NOMO-1 treated with dmso at 0.1 percent for 144 hours (cell line): ENCODE measurements at regions not wholly inside any gene's neighbourhood (a gene's known extent, or its start where the extent isn't known, plus 50 kb on each side); places are given as distances from the start of the nearest gene placed in this dataset.
A peak's percentile ranks its signal among the peaks of the same experiment; 100 is the strongest.
"Not testable (repeated sequence)": the region's sequence is repeated elsewhere in the genome, so short reads cannot be mapped to it uniquely, and the experiment has no call there.

ENCODE experiments used
- DNase-seq: peaks from one replicate; lab custom pipeline; 2025; ENCODE audit not compliant: unreplicated experiment; lab: John Stamatoyannopoulos, UW

DNA sequence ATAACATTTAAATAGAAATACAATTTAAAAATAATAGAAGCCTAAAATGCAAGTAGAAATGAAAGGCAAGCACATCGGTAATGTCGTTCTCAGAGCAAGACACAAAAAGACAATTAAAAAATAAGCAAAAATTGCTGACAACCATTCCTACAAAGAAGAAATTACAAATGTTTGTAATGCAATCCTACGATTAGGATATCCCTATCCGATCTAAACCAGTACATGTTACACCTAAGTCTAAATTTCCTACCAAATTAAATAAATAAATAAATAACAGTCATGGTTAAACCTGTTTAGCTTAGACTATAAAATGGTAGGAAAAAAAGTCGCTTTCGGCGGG, 90.0 kb downstream of the ANXA2R start:
- DNase-seq: no peak

GRCh38 chr5:42949348-42950115, 90.6 kb downstream of the ANXA2R start:
- DNase-seq: peak; percentile 88

GRCh38 chr5:42948961-42949347, 91.2 kb downstream of the ANXA2R start:
- no peak for DNase-seq

GRCh38 chr5:42944989-42945388, 95.1 kb downstream of the ANXA2R start:
- DNase-seq: no peak

GRCh38 chr5:42943931-42944631, 96.0 kb downstream of the ANXA2R start:
- no peak for DNase-seq

DNA sequence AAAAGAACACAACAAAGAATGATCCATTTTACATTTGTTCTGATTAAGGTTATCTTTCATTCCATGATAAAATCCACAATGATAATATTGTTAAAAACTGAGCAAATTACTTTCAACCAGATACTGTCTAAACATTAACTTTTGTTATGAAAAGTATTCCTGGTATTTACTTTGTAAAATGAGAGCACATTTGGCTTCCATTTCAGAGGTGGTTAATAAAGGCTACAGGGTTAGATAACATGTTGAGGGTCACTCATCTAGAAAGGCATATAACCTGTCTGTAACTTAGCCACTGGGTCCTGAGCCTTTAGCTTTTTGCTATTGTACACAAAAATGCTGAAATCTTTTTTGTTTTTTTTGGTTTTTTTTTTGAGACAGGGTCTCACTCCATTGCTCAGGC, 99.3 kb downstream of the ANXA2R start:
- no peak for DNase-seq

DNA sequence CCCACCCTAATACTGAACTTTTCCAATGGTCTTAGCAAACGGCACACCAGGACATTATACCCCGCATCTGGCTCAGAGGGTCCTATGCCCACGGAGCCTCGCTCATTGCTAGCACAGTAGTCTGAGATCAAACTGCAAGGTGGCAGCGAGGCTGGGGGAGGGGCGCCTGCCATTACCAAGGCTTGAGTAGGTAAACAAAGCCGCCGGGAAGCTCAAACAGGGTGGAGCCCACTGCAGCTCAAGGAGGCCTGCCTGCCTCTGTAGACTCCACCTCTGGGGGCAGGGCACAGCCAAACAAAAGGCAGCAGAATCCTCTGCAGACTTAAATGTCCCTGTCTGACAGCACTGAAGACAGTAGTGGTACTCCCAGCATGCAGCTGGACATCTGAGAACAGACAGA, 108.1 kb downstream of the ANXA2R start:
- not testable (repeated sequence) for DNase-seq

DNA sequence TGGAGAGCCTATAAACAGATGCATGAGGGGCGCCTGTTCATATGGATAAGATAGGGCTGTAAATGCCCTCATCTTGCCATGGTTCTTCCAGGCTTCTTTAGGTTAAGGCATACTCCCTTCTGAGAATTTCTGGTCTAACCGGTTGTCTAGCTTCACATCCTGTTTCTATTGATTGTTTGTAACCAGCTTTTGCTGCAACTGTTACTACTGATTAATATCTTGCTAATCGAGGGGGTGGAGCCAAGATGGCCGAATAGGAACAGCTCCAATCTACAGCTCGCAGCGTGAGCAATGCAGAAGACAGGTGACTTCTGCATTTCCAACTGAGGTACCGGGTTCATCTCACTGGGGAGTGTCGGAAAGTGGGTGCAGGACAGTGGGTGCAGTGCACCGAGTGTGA, 108.7 kb downstream of the ANXA2R start:
- not testable (repeated sequence) for DNase-seq

- no peak for DNase-seq
Measured at GRCh38 chr5:42930934-42931333, 109.2 kb downstream of the ANXA2R start.

- no peak for DNase-seq
Measured at GRCh38 chr5:42929871-42930270, 110.2 kb downstream of the ANXA2R start.

DNA sequence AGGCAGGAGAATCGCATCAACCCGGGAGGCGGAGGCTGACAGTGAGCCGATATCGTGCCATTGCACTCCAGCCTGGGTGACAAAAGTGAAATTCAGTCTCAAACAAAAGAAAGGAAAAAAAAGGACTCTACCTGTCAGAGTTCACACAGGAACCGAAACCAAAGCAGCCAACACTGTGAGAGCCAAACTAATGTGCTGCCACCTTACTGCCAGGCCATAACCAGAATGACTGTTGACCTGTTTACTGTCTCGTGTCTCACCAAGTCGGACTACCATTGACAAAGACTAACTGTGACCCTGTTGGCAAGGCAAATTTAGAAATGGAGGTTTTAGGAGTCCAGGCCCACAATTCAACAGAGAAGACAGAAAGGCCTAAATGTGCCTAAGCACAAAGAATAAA, 112.4 kb downstream of the ANXA2R start:
- no peak for DNase-seq

GRCh38 chr5:42924686-42925085, 113.0 kb upstream of the SELENOP start:
- DNase-seq: no peak

- DNase-seq: no peak
Measured at GRCh38 chr5:42924226-42924625, 112.5 kb upstream of the SELENOP start.

DNA sequence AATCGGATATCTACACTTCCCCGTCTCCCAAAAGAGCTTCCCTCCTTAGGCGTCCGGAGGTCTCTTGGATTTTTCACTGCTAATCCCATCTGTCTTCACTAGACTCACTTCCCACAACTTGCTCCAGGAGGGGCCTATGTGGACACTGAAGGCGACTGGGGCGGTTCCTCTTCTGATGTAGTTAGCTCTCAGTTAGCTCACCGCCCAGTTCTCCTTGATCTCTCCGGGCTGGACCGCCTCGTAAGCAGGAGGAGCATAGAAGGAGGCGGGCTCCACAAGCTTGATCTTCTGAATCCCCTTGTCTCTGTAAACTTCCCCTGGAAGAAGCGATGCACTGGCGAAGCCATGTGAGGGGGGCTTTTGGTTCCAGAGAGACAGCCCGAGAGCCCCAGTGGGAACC, 112.0 kb upstream of the SELENOP start:
- no peak for DNase-seq

DNA sequence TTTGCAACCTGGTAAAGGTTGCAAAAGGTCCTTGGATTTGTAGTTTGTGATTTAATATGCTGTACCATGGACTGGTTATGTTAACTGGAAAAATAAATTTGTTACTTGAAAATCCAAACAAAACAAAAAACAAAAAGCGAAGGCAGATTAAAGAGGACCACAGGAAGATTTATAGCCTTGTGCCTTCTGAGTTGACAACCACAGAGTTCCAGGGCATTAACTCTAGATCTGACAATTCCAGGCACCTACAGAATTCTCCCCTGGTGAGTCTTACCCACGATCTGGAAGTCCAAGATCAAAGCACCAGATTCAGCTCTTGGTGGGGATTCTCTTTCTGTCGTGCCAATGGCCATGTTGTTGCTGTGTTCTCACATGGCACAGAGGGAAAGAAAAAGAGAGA, 107.9 kb upstream of the SELENOP start:
- no peak for DNase-seq

- no peak for DNase-seq
Measured at GRCh38 chr5:42915306-42915866, 103.7 kb upstream of the SELENOP start.

DNA sequence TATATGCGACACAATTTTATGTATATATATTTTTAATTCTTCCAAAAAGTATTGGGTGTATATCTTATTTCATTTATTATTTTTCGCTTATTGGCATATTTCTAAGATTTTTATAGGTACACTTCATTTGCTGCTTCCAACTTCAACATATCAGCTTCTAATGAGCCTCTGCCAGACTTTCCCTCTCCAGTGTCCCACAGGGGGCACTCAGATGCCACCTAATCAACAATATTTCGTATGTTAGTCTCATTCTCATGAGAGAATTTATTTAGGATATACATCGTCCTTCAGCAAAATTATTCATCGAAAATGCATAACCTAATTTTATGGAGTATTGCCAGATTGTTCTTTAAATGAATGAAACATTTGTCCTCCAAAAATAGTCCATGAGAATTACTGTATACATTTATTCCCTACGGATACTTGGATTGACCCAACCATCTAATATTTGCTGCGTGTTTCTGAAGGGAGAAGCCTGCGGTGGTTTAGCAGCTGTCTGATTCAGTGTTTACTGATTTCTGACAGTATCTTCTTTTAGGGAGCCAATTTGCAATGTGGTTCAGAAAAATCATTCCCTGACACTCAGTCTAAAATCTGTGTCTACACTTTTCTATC, 100.6 kb upstream of the SELENOP start:
- peak; percentile 70 for DNase-seq

DNA sequence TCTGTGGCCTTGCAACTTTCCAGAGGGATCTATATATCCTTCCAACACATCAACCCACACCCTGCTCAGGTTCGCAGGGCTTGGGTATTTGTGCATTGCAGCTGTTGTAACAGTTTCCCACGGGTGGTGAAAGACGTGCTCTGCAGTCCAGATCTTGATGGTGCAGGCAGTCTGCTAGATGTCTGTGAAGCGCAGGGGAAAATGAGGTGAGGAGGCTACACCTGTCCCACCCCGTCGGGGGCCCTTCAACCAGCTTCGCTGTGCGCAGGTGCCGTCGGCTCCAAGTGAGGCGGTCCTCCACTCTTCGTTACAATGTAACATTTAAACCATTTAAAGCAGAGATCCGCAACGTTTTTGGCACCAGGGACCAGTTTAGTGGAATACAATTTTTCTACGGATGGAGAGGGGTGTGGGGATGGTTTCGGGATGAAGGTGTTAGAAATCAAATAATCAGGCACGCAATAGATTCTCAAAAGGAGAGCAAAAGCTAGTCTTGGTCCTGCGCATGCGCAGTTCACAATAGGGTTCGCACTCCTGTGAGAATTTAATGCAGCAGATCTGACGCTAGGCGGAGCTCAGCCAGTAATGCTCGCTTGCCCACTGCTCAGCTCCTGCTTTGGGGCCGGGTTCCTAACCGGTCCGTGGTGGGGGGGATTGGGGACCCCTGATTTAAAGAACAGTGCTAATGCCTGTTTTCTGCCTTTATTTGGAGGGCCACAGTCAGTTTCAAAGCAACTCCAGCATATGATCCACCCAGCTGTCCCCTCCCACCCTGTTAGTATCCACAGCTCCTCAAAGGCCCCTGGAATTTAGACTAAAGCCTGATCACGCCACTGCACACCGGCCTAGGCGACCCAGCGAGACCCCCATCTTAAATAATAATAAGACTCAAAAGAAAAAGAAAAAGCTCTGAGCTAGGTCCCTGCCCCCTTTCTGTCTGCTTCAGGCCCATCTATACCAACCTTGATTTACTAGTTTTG, 97.1 kb upstream of the SELENOP start:
- DNase-seq: peak; percentile 93

DNA sequence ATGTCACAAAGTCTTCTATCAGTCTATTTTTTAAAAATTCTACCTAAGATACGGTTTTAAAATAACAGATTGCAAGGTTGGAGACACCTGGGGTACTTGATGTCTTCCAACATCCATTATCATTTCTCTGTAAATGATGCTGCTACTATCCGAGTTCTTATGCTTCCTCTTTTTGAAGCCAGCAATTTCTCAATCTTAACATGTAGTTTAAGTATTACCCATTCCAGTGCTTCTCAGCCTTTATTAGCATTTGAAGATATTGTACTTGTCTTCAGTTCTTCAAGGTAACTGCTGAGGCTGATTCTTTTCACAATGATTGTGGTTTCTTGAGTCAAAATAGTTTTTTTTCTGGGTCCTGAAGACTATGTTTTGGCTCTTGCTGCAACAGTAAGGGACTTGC, 96.4 kb upstream of the SELENOP start:
- DNase-seq: peak; percentile 61

GRCh38 chr5:42905827-42906226, 94.1 kb upstream of the SELENOP start:
- DNase-seq: no peak

GRCh38 chr5:42900734-42901133, 89.0 kb upstream of the SELENOP start:
- DNase-seq: no peak
